ENCODE measurements at regions not wholly inside any gene's neighbourhood (a gene's known extent, or its start where the extent isn't known, plus 50 kb on each side); places are given as distances from the start of the nearest gene placed in this dataset.

GRCh38 chr3:191628571-191628970 is 167.6 kb downstream of the PYDC2 start:
- no peak for TF ChIP-seq CTCF (IDR thresholded peaks at IDR 0.05; ENCODE audit: low read depth, low read length)
- TF ChIP-seq EZH2phosphoT487 (IDR thresholded peaks at IDR 0.05; ENCODE audit: low read depth), result no peak

All from OCI-LY3 (cell line).